Femur (tissue), 1 donor: ENCODE measurements at regions not wholly inside any gene's neighbourhood (a gene's known extent, or its start where the extent isn't known, plus 50 kb on each side); places are given as distances from the start of the nearest gene placed in this dataset.
A peak's percentile ranks its signal among the peaks of the same experiment; 100 is the strongest.

Experiments
- DNase-seq: peaks from one replicate; pipeline ENCODE4 v3.0.0-alpha.2; 2017

DNA sequence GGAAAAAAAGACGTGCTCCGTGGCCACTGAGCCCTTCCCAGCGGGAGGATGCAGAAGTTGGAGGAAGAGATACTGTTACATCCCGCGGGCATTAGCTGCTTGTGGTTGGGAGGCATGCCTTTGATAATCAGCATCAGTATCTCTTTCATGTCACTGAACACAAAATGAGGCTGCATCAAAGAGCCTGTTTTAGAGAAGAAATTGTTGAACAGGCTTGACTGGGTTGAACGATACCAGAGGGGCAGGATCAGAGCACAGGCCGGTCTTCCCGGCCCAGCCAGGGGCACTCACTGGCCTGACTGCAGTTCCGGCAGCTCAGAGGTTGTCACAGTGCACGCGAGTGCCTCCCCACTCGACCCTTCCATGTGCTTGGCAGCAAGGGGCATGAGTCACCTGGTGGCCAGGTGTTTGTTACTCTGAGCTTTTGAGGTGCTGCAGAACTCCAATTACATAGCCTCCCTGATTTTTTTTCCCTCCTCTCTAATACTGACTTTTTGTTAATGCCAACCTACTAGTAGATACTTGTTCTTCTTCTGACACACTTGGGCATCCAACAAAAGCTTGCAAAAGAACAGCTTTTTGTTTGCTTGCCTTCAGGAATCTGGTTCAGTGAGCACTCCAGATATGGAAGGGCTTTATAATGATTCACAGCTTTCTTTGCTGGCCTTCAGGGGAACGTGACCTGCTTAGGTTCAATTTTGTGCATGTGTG is 121.6 kb downstream of the VAPA start:
- no peak for DNase-seq

- no peak for DNase-seq
These were observed 122.7 kb downstream of the VAPA start for GRCh38 chr18:10036479-10036878.

DNA sequence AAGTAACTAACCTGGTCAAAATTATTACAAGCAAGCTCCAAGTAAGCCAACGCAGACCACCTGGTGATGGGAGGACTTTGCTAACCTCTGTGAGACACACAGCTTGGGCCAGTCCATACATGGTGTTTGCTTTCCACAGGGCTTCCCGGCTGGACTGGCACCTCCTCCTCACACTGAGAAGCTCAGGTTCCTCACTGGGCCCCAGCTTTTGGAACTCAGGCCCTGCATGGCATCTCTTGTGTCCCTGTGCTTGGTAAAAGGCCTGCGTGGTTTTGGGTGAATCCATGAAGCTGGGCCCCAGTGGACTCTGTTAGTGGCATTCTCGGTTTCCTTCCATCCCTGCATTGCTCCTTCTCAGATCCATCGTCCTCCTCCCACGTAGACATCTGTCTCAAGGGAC is 123.4 kb downstream of the VAPA start:
- DNase-seq = no peak

DNA sequence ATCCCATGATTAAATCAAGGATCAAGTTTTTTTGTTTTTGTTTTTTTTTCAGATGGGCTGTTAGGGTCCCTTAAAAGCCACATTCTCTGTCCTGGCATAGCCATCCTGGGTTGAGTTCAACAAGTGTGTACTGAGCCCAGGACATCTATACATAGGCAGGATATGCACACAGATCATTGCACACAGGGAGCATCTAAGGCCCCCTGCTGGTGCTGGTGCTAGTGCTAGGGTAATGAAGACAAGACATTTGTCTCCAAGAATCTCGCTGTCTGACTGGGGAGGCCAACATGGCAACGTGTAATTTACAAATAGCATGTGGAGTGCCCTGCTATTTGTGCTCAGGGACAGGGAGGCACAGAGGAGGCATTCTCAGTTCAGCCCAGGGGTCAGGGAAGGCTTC is 124.5 kb downstream of the VAPA start:
- no peak for DNase-seq

DNA sequence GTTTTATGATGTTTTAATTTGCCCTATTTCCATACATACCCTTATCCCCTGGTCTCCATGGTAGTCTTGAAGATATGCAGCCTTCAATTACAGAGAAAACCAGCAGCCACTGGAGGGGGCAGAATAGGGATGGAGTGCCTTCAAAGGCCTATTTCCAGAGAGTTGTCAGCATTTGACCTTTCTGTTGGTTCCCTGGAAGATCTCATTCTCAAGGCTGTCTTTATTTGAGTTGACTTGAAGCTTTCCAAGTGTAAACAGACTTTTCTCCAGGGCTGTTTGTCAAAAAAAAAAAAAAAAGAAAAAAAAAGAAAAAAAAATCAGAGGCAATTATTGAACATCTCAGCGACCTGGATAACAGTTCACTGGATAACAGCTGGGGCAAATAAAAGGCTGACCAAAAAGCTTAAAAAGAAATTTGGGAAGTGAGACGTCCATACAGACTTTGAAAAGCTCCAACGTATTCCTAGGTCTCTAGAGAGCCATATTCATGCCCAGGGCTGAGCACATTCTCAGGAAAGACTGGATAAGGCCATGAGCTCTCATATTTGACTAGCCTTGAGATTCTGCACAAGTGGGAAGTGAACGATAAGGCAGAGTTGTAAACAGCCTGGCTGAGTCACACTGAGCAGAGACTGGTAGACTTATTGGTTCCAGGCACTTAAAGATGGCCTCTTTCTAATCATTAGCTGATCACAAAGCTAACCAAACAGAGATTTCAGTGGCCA is 126.6 kb downstream of the VAPA start:
- no peak for DNase-seq

DNA sequence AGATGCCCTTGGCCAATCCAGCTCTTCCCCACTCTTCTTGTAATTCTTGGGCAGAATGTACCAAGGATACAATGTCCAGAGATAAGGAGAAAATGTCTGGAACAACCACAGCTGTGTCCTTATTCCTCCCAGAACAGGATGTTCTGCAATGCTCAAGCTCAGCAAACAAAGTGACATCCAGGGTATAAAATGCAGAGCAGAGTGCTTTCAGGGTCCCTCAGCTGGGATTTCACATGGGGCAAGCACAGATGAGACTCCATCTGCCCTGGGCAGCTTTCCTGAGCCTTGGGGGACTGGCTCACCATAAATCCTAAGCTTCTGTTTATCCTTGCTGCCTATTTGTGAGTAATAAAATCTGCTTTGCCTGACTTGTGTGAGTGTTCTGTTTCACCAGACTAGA is 127.4 kb downstream of the VAPA start:
- no peak for DNase-seq

DNA sequence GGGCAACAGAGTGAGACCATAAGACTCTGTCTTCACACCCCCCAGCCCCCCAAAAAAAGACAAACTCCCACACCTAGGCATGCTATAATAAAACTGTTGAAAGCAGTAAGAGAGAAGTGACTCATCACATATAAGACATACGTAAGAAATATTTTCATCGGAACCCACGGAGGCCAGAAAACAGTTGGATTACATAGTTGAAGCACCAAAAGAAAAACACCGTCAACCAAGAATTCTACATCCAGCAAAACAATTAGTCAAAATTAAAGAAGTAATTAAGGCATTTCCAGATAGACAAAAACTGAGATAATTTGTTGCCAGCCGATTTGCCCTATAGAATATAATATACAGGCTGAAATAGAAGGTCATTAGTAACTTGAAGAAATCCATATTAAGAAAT is 128.7 kb downstream of the VAPA start:
- no peak for DNase-seq

GRCh38 chr18:10044054-10044453 is 130.2 kb downstream of the VAPA start:
- DNase-seq = no peak

DNA sequence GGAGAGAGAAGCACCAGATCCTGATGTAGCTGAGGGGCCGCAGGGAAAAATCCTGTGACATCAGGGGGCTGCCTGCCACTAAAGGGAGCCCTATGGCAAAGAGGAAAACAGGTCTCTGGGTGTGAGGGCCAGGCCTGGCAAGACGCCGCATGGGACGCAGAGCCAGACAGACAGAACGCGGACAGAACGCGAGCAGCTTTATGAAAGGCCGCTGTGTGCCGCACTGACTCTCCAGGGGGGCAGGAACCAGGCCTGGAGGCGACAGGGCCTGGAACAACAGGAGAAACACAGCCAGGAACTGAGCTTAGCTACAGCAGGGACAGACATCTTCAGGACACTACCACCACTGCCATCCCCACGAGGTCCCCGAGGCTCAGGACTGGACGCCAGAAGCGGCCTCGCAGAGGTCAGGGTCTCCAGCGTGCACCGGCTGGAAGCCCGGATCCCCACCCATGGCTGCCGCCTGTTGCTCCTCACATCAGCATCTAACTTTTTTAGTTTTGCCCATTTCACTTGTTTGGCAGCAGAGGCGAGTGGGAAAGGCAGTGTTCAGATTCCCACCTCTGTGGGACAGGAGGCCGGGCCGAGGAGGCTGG is 131.6 kb downstream of the VAPA start:
- no peak for DNase-seq

DNA sequence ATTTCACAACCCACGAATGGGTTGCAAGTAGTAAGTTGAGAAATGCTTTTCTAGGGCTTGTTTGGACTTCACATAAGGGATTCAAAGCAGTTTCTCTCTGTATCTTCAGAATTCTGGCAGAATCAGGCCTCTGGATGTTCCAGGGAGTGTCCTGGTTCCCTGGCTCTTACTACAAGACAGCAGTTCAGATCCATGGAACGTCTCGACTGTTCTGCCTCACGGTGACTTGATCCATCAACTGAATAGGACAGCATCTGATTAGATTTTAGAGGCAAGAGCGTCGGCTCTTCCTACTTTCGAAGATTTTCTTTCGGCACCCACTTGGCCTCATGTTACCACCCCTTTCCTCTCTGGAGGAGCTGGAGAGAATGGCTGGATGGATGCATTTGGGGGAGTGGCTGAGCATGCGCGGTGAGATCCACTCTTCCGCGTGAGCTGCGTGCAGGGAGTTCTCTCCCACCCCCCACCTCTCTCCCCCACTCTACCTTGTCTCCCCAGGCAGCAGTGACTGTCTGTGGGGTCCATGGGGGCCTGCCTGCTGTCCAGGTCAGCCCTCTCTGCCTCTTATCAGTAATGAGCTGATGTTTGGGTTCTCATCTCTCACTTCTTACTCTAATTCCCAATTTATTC is 132.5 kb downstream of the VAPA start:
- DNase-seq = no peak

- no peak for DNase-seq
These were observed 133.4 kb downstream of the VAPA start for GRCh38 chr18:10047237-10047636.

GRCh38 chr18:10049747-10050146 is 135.9 kb downstream of the VAPA start:
- DNase-seq = no peak

- no peak for DNase-seq
These were observed 137.1 kb downstream of the VAPA start for GRCh38 chr18:10050956-10051355.

- DNase-seq = peak; percentile 73
These were observed 138.2 kb downstream of the VAPA start for GRCh38 chr18:10051877-10052631.

DNA sequence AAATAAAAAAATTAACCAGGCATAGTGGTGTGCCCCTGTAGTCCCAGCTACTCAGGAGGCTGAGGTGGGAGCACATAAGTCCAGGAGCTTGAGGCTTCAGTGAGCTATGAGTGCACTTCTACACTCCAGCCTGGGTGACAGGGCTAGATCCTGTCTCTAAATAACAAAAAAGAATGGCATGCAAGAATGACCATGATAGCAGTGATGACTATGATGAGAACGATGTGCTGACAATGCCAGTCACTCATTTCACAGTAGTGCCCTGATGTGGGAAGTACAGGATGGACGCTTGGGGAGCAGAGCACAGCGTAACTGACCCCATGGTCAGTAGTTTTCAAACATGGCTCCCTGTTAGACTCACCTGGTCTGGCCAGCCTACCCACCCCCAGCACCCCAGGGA is 139.1 kb downstream of the VAPA start:
- no peak for DNase-seq

DNA sequence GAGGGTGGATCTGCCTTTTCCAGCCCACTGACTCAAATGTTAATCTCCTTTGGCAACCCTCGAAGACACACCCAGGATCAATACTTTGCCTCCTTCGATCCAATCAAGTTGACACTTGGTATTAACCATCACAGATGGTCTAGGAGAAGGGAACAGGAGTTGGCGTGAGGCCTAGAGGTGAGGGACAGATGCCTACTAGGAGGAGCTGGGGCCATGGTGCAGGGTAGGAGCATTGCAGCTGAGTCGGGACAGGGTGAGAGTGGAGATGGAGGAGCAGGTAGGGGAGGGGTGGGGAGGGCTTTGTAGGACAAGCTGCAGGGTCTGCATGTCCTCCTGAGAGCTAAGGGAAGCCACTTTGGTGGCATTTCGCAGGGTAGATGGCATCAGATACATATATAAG is 140.0 kb downstream of the VAPA start:
- no peak for DNase-seq

- DNase-seq = no peak
These were observed 140.6 kb downstream of the VAPA start for GRCh38 chr18:10054366-10054765.

DNA sequence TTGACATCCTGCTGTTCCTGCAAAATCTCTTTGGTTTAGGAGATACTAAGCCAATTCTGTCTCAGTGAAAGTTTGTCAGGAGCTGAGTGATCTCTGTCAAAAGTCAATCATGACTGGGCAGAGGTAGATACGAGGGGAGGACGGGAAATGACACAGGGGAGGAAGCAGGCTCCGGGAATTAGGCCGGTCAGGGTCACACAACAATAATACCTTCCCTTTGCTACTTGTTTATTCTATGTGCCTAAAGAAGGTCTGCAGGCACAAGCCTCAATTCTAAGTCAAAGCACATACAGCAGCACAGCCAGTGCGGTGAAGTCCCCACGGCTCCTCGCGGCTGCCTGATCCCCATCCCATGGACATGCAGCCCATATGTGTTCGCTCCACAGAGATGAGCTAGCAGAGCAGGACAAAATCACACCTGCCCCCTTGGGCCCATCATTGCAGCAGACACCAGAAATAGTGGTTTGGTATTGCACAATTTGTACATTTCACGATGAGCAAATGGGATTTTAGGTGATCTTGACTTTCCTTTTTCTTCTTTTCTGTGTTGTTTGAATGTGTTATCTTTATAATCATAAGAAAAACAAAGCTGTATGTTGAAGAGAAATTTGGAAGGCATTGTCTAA is 141.4 kb downstream of the VAPA start:
- DNase-seq = no peak

- DNase-seq = no peak
These were observed 142.7 kb downstream of the VAPA start for GRCh38 chr18:10056506-10056905.

DNA sequence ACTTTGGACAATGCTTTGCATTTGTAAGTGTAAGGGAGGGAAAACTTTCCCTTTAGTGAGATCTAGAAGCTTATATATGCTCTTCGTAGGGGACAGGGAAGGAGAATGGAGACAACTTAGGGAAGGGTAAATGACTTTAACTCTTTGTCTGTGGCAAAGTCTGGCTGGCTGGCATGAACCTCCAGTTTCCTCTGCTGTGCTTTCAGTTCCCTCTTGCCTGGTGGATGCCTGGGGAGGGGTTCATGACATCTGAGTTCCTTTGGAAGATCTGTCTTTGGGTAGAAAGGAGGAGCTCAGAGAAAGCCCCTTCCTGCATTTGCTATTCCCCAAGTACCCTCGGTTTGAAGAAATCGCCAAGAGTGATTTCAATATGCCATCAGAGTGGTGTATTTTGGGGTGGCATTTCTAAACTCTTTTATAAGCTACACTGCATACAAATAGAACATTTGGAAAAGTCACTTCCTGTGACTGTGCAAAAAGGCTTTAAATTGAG is 143.6 kb downstream of the VAPA start:
- DNase-seq = no peak

DNA sequence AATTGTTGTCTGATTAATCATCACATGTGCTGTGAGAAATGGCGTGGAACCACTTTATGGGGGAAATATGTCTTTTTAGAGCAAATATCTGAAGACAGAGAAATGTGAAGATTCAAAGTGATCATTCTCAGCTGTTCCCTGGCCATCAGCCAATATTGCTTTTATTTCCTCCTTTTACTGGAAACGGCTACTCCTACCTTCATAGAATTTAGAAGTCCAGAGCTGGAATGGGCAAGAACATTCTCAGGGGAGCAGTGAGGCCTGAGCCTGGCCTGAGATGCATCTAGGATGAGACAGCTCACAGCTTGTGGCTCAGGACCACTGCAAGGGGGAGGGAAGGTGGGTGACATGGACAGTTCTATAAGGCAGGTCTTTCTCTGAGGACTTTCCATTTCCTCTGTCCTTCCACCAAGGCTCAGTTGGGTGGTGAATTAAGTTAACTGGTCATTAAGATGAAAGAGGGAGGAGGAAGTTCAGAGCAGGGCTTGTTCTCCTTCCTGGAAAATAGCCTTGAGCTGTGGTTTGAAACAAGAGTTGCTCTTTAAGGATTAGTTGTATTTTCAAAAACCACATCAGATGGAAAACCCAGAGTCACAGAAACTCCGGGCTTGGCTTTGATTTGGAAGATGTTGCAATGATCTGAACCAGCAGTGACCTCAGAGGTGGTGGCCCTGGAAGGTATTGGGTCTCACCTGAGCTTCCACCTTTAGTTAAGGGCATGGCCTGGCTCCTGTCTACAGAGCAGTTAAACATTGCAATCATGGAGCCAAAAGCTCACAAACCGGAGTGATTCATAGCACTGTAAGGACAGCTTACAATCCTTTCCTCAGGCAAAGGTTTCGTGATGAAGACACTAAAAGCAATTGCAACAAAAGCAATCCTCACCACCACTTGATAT is 144.3 kb downstream of the VAPA start:
- DNase-seq = peak; percentile 39
